HEK293 (cell line): ENCODE measurements at regions not wholly inside any gene's neighbourhood (a gene's known extent, or its start where the extent isn't known, plus 50 kb on each side); places are given as distances from the start of the nearest gene placed in this dataset.

ENCODE experiments used
- SETDB1 ChIP-seq: IDR thresholded peaks from one replicate; pipeline ENCODE4 v1.6.1; 2017; ENCODE audit warnings: mild to moderate bottlenecking, low read length, moderate library complexity, mixed read lengths; ENCODE audit not compliant: insufficient read length
- ZNF112 ChIP-seq: fragments of 450-650 bp; formaldehyde crosslinking; IDR thresholded peaks from 2 replicates; pipeline ENCODE4 v1.5.0; 2017; ENCODE audit warnings: missing biosample characterization, missing genetic modification characterization
- ZNF24 ChIP-seq: fragments of 450-650 bp; formaldehyde crosslinking; IDR thresholded peaks from 2 replicates; pipeline ENCODE4 v1.5.1; 2016; ENCODE audit warnings: missing biosample characterization, missing genetic modification characterization
- ZNF624 ChIP-seq: fragments of 450-650 bp; formaldehyde crosslinking; IDR thresholded peaks from 2 replicates; pipeline ENCODE4 v1.5.1; 2017; ENCODE audit warnings: missing biosample characterization, missing genetic modification characterization
- TF ChIP-seq, protein P1 (sequence below): fragments of 450-650 bp; formaldehyde crosslinking; IDR thresholded peaks from 2 replicates; pipeline ENCODE4 v1.5.1; 2017; ENCODE audit warnings: missing biosample characterization, missing genetic modification characterization
- TF ChIP-seq, protein P2 (sequence below): fragments of 450-650 bp; formaldehyde crosslinking; IDR thresholded peaks from 2 replicates; pipeline ENCODE4 v1.5.1; 2016; ENCODE audit warnings: missing biosample characterization, missing genetic modification characterization, low read depth

GRCh38 chr10:3294919-3295581, 122.5 kb upstream of the PITRM1 start:
- TF ChIP-seq, protein P1, sequence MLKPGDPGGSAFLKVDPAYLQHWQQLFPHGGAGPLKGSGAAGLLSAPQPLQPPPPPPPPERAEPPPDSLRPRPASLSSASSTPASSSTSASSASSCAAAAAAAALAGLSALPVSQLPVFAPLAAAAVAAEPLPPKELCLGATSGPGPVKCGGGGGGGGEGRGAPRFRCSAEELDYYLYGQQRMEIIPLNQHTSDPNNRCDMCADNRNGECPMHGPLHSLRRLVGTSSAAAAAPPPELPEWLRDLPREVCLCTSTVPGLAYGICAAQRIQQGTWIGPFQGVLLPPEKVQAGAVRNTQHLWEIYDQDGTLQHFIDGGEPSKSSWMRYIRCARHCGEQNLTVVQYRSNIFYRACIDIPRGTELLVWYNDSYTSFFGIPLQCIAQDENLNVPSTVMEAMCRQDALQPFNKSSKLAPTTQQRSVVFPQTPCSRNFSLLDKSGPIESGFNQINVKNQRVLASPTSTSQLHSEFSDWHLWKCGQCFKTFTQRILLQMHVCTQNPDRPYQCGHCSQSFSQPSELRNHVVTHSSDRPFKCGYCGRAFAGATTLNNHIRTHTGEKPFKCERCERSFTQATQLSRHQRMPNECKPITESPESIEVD = no peak
- TF ChIP-seq ZNF624 (tag by site-specific recombination) (no peak), SETDB1 (no peak), ZNF24 (no peak), ZNF112 (tag by site-specific recombination) (no peak)
- TF ChIP-seq, protein P2, sequence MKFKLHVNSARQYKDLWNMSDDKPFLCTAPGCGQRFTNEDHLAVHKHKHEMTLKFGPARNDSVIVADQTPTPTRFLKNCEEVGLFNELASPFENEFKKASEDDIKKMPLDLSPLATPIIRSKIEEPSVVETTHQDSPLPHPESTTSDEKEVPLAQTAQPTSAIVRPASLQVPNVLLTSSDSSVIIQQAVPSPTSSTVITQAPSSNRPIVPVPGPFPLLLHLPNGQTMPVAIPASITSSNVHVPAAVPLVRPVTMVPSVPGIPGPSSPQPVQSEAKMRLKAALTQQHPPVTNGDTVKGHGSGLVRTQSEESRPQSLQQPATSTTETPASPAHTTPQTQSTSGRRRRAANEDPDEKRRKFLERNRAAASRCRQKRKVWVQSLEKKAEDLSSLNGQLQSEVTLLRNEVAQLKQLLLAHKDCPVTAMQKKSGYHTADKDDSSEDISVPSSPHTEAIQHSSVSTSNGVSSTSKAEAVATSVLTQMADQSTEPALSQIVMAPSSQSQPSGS = no peak
